Neural cell (in vitro differentiated cells): ENCODE measurements at regions not wholly inside any gene's neighbourhood (a gene's known extent, or its start where the extent isn't known, plus 50 kb on each side); places are given as distances from the start of the nearest gene placed in this dataset.

Experiments used
- H2AFZ ChIP-seq: fragments of 200-600, 300-800 bp; sonication (generic), shearing (Covaris generic); 2 replicates; pipeline ENCODE4 v1.6.0; 2014; ENCODE audit warnings: low read depth, mild to moderate bottlenecking, antibody characterized with exemption, low read length, moderate library complexity
- H3F3A ChIP-seq: fragments of 200-600 bp; shearing (Covaris generic); 2 replicates; pipeline ENCODE4 v1.6.1; 2016; ENCODE audit warnings: mild to moderate bottlenecking, moderate library complexity, mixed read lengths, antibody characterized with exemption, low read length; ENCODE audit not compliant: insufficient read depth, poor library complexity, severe bottlenecking
- H3K27ac ChIP-seq: fragments of 200-600, 300-800 bp; sonication (generic), shearing (Covaris generic); 2 replicates; pipeline ENCODE4 v1.5.1; 2014; ENCODE audit warnings: mild to moderate bottlenecking, low read length, moderate library complexity
- H3K27me3 ChIP-seq: fragments of 300-800, 200-600 bp; sonication (generic), shearing (Covaris generic); 2 replicates; pipeline ENCODE4 v1.6.0; 2014; ENCODE audit warnings: mild to moderate bottlenecking, low read depth, low read length, moderate library complexity; ENCODE audit not compliant: insufficient read depth
- H3K36me3 ChIP-seq: fragments of 300-800, 200-600 bp; sonication (generic), shearing (Covaris generic); 2 replicates; pipeline ENCODE4 v1.5.1; 2014; ENCODE audit warnings: mild to moderate bottlenecking, antibody characterized with exemption, low read length, moderate library complexity; ENCODE audit not compliant: insufficient read depth
- H3K4me2 ChIP-seq: fragments of 300-800, 200-600 bp; sonication (generic), shearing (Covaris generic); 2 replicates; pipeline ENCODE4 v1.6.0; 2014; ENCODE audit warnings: mild to moderate bottlenecking, low read length
- H3K4me3 ChIP-seq: fragments of 300-800, 200-600 bp; sonication (generic), shearing (Covaris generic); 2 replicates; pipeline ENCODE4 v1.5.1; 2014; ENCODE audit warnings: mild to moderate bottlenecking, low read length, moderate library complexity
- H3K79me2 ChIP-seq: fragments of 200-600 bp; shearing (Covaris generic); replicated peaks from 2 replicates; pipeline ENCODE4 v1.6.0; 2014; ENCODE audit warnings: mild to moderate bottlenecking, low read length, moderate library complexity; ENCODE audit not compliant: insufficient read depth
- H3K9ac ChIP-seq: fragments of 300-800, 200-600 bp; sonication (generic), shearing (Covaris generic); 2 replicates; pipeline ENCODE4 v1.6.1; 2016; ENCODE audit warnings: mild to moderate bottlenecking, low read length, mixed read lengths
- H3K9me2 ChIP-seq: fragments of 200-600 bp; shearing (Covaris generic); 2 replicates; pipeline ENCODE4 v1.6.1; 2016; ENCODE audit warnings: mild to moderate bottlenecking, low read length, mixed read lengths; ENCODE audit not compliant: insufficient read depth
- H3K9me3 ChIP-seq: fragments of 200-600, 300-800 bp; sonication (generic), shearing (Covaris generic); 2 replicates; pipeline ENCODE4 v1.6.1; 2016; ENCODE audit warnings: mild to moderate bottlenecking, mixed run types, low read length, moderate library complexity, mixed read lengths
- H4K20me1 ChIP-seq: fragments of 200-600 bp; shearing (Covaris generic); 2 replicates; pipeline ENCODE4 v1.6.1; 2016; ENCODE audit warnings: mild to moderate bottlenecking, mixed run types; ENCODE audit not compliant: insufficient read depth
- EP300 ChIP-seq: fragments of 450-650 bp; conservative IDR thresholded peaks from 2 replicates; pipeline ENCODE4 v1.6.1; 2014; ENCODE audit warnings: antibody characterized with exemption, mild to moderate bottlenecking, moderate library complexity; ENCODE audit not compliant: poor library complexity, severe bottlenecking
- EZH2 ChIP-seq: fragments of 200-600, 300-800 bp; shearing (Covaris generic), sonication (generic); IDR thresholded peaks from 2 replicates; pipeline ENCODE4 v1.6.1; 2014; ENCODE audit warnings: antibody characterized with exemption, low read length, borderline replicate concordance, mild to moderate bottlenecking; ENCODE audit not compliant: insufficient read depth, poor library complexity, severe bottlenecking
- MXI1 ChIP-seq: fragments of 450-650 bp; conservative IDR thresholded peaks from 2 replicates; pipeline ENCODE4 v1.6.1; 2014; ENCODE audit warnings: antibody characterized with exemption, mild to moderate bottlenecking; ENCODE audit not compliant: poor library complexity, severe bottlenecking
- POLR2AphosphoS5 ChIP-seq: IDR thresholded peaks from 2 replicates; pipeline ENCODE4 v1.6.1; 2012
- RAD21 ChIP-seq: fragments of 450-650 bp; conservative IDR thresholded peaks from 2 replicates; pipeline ENCODE4 v1.6.1; 2014; ENCODE audit warnings: antibody characterized with exemption, mild to moderate bottlenecking, moderate library complexity
- SMC3 ChIP-seq: fragments of 450-650 bp; conservative IDR thresholded peaks from 2 replicates; pipeline ENCODE4 v1.6.1; 2014; ENCODE audit warnings: antibody characterized with exemption, mild to moderate bottlenecking, moderate library complexity; ENCODE audit not compliant: poor library complexity
- TAF1 ChIP-seq: IDR thresholded peaks from 2 replicates; pipeline ENCODE4 v1.6.1; 2012; ENCODE audit warnings: low read depth
- TF ChIP-seq, protein P1 (sequence below): IDR thresholded peaks from 2 replicates; pipeline ENCODE4 v1.6.1; 2012; ENCODE audit warnings: borderline replicate concordance
- TF ChIP-seq, protein P2 (sequence below): fragments of 450-650 bp; IDR thresholded peaks from 2 replicates; pipeline ENCODE4 v1.5.1; 2014; ENCODE audit warnings: antibody characterized with exemption, mild to moderate bottlenecking, moderate library complexity; ENCODE audit not compliant: poor library complexity, severe bottlenecking

GRCh38 chr3:4926892-4927291 is 52.3 kb upstream of the BHLHE40 start:
- Histone ChIP-seq H3K79me2 (no peaks in the 10 kb centered on the region), H3K4me2 (no peak overlapping the region), H3K27ac (no peak overlapping the region), H3K9me3 (no peaks in the 10 kb centered on the region), H3K27me3 (no peaks in the 10 kb centered on the region), H2AFZ (no peak overlapping the region), H3F3A (no peaks in the 10 kb centered on the region), H3K9ac (no peak overlapping the region), H3K4me3 (no peak overlapping the region), H4K20me1 (no peaks in the 10 kb centered on the region), H3K36me3 (no peaks in the 10 kb centered on the region), H3K9me2 (no peaks in the 10 kb centered on the region)
- TF ChIP-seq EP300 (no peak), POLR2AphosphoS5 (no peak), RAD21 (no peak), EZH2 (no peak), SMC3 (no peak), TAF1 (no peak), MXI1 (no peak)
- TF ChIP-seq, protein P1, sequence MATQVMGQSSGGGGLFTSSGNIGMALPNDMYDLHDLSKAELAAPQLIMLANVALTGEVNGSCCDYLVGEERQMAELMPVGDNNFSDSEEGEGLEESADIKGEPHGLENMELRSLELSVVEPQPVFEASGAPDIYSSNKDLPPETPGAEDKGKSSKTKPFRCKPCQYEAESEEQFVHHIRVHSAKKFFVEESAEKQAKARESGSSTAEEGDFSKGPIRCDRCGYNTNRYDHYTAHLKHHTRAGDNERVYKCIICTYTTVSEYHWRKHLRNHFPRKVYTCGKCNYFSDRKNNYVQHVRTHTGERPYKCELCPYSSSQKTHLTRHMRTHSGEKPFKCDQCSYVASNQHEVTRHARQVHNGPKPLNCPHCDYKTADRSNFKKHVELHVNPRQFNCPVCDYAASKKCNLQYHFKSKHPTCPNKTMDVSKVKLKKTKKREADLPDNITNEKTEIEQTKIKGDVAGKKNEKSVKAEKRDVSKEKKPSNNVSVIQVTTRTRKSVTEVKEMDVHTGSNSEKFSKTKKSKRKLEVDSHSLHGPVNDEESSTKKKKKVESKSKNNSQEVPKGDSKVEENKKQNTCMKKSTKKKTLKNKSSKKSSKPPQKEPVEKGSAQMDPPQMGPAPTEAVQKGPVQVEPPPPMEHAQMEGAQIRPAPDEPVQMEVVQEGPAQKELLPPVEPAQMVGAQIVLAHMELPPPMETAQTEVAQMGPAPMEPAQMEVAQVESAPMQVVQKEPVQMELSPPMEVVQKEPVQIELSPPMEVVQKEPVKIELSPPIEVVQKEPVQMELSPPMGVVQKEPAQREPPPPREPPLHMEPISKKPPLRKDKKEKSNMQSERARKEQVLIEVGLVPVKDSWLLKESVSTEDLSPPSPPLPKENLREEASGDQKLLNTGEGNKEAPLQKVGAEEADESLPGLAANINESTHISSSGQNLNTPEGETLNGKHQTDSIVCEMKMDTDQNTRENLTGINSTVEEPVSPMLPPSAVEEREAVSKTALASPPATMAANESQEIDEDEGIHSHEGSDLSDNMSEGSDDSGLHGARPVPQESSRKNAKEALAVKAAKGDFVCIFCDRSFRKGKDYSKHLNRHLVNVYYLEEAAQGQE, result no peak
- TF ChIP-seq, protein P2, sequence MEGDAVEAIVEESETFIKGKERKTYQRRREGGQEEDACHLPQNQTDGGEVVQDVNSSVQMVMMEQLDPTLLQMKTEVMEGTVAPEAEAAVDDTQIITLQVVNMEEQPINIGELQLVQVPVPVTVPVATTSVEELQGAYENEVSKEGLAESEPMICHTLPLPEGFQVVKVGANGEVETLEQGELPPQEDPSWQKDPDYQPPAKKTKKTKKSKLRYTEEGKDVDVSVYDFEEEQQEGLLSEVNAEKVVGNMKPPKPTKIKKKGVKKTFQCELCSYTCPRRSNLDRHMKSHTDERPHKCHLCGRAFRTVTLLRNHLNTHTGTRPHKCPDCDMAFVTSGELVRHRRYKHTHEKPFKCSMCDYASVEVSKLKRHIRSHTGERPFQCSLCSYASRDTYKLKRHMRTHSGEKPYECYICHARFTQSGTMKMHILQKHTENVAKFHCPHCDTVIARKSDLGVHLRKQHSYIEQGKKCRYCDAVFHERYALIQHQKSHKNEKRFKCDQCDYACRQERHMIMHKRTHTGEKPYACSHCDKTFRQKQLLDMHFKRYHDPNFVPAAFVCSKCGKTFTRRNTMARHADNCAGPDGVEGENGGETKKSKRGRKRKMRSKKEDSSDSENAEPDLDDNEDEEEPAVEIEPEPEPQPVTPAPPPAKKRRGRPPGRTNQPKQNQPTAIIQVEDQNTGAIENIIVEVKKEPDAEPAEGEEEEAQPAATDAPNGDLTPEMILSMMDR, result no peak

DNA sequence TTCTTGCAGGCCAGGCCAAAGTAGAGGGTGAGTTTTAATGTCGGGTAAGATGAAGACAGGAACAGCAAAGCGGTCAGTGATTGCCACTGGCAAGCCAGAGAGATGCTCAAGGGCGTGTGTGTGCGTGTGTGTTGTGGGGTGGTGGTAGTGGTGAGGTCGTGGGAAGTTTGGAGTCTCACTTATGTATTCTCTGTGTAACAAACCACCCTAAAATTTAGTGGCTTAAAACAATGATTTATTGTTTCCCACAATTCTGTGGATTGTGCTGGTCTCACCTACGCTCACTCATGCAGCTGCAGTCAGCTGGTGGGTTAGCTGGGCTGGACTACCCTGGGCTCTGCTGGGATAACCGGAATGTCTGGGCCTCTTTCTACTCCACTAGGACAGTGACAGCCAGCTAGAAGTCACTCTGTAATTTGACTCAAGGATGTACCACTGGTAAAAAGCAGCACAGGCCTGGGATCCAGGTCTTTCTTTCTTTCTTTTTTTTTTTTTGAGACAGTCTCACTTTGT is 50.9 kb upstream of the BHLHE40 start:
- Histone ChIP-seq H3K4me3 (no peak overlapping the region), H3K9me2 (no peaks in the 10 kb centered on the region), H3K4me2 (no peak overlapping the region), H3K27ac (no peak overlapping the region), H3K27me3 (no peaks in the 10 kb centered on the region), H4K20me1 (no peaks in the 10 kb centered on the region), H3K79me2 (no peaks in the 10 kb centered on the region), H2AFZ (no peak overlapping the region), H3K9ac (no peak overlapping the region), H3K9me3 (no peaks in the 10 kb centered on the region), H3F3A (no peaks in the 10 kb centered on the region), H3K36me3 (no peaks in the 10 kb centered on the region)
- TF ChIP-seq RAD21 (no peak), MXI1 (no peak)
